Peyer's patch (tissue), 4 donors: ENCODE measurements at regions not wholly inside any gene's neighbourhood (a gene's known extent, or its start where the extent isn't known, plus 50 kb on each side); places are given as distances from the start of the nearest gene placed in this dataset.

Source experiments
- CTCF ChIP-seq, 6 experiments: fragments of 450-650 bp in 4 of 6; fragments of 200-600 bp in 2 of 6; sonication (generic) in 1 of 6; IDR thresholded peaks; one replicate each; pipeline ENCODE4 v1.5.1; 2017 to 2019; ENCODE audit warnings: antibody characterized with exemption in 6 of 6, mild to moderate bottlenecking in 3 of 6, moderate library complexity in 1 of 6
- POLR2A ChIP-seq, 2 donors: fragments of 450-650 bp; IDR thresholded peaks; one replicate each; pipeline ENCODE4 v1.5.1; 2017; ENCODE audit warnings: antibody characterized with exemption in 2 of 2, mild to moderate bottlenecking in 2 of 2, moderate library complexity in 2 of 2

GRCh38 chr10:90571481-90572258 lies 286.2 kb downstream of the HTR7 start:
- TF ChIP-seq POLR2A (IDR thresholded peaks at IDR 0.05) (no peak), CTCF (IDR thresholded peaks at IDR 0.05) (no peak)
